GM12892 (cell line): ENCODE measurements at regions not wholly inside any gene's neighbourhood (a gene's known extent, or its start where the extent isn't known, plus 50 kb on each side); places are given as distances from the start of the nearest gene placed in this dataset.

Source experiments
- POLR2A ChIP-seq: IDR thresholded peaks from 2 replicates; pipeline ENCODE4 v1.6.1; 2011; ENCODE audit warnings: low read depth, low read length, control low read depth
- TAF1 ChIP-seq: IDR thresholded peaks from 2 replicates; pipeline ENCODE4 v1.6.1; 2011; ENCODE audit warnings: low read depth, mild to moderate bottlenecking, control low read depth, low read length, borderline replicate concordance

GRCh38 chr1:195851804-195852203, 756.4 kb downstream of the KCNT2 start:
- TF ChIP-seq POLR2A: no peak
- no peak for TF ChIP-seq TAF1
